ENCODE measurements at regions not wholly inside any gene's neighbourhood (a gene's known extent, or its start where the extent isn't known, plus 50 kb on each side); places are given as distances from the start of the nearest gene placed in this dataset.

GRCh38 chr3:13217253-13217652 lies 144.0 kb upstream of the IQSEC1 start:
- no peak for TF ChIP-seq NFE2L2 (IDR thresholded peaks at IDR 0.05; ENCODE audit: low read depth, low read length)
- TF ChIP-seq ELK1 (IDR thresholded peaks at IDR 0.05; ENCODE audit: borderline replicate concordance, low read depth, low read length): no peak
- no peak for TF ChIP-seq RFX5 (IDR thresholded peaks at IDR 0.05; ENCODE audit: low read depth, low read length)
- TF ChIP-seq CEBPB (IDR thresholded peaks at IDR 0.05; ENCODE audit: low read depth, low read length): no peak
- no peak for TF ChIP-seq CTCF (conservative IDR thresholded peaks at IDR 0.05; ENCODE audit: low read depth, low read length)
- no peak for TF ChIP-seq POLR2A (IDR thresholded peaks at IDR 0.05; ENCODE audit: low read depth, low read length)
- TF ChIP-seq RAD21 (IDR thresholded peaks at IDR 0.05; ENCODE audit: low read length): no peak
- no peak for TF ChIP-seq MAZ (IDR thresholded peaks at IDR 0.05; ENCODE audit: borderline replicate concordance, low read depth, low read length)
- no peak for TF ChIP-seq MAFK (IDR thresholded peaks at IDR 0.05; ENCODE audit: low read depth, low read length)
- no peak for TF ChIP-seq FOS (IDR thresholded peaks at IDR 0.05; ENCODE audit: low read depth, low read length)
